ENCODE measurements at regions not wholly inside any gene's neighbourhood (a gene's known extent, or its start where the extent isn't known, plus 50 kb on each side); places are given as distances from the start of the nearest gene placed in this dataset.

GRCh38 chr11:29578806-29579205 is 438.0 kb downstream of the KCNA4 start:
- no peak overlapping the region for H3K27ac ChIP-seq (ENCODE audit: extremely low read depth, low read depth, low read length)
- no peaks in the 10 kb centered on the region for H3K4me1 ChIP-seq (ENCODE audit: control insufficient read depth, insufficient read depth, low read length)
- POLR2A ChIA-PET, result no interaction called here
- H3K36me3 ChIP-seq (ENCODE audit: control insufficient read depth in 2 of 2, insufficient read depth in 1 of 2, low read length in 2 of 2), result no peaks in the 10 kb centered on the region
- TF ChIP-seq ZBTB21 (tag by site-specific recombination; IDR thresholded peaks at IDR 0.05) (no peak), ZNF19 (tag by site-specific recombination; IDR thresholded peaks at IDR 0.05; ENCODE audit: low read depth) (no peak), ZBTB1 (tag by site-specific recombination; IDR thresholded peaks at IDR 0.05) (no peak)
- no peaks in the 10 kb centered on the region for H3K9me3 ChIP-seq (ENCODE audit: control insufficient read depth, insufficient read depth, low read depth, low read length)
- CTCF ChIA-PET, result no interaction called here
- H3K4me3 ChIP-seq (ENCODE audit: low read depth, low read length), result no peak overlapping the region

- CTCF ChIA-PET, result no interaction called here
- no peaks in the 10 kb centered on the region for H3K4me1 ChIP-seq (ENCODE audit: control insufficient read depth, insufficient read depth, low read length)
- TF ChIP-seq GLIS2 (tag by site-specific recombination; IDR thresholded peaks at IDR 0.05), result no peak
- no peak for TF ChIP-seq ZNF530 (tag by site-specific recombination; IDR thresholded peaks at IDR 0.05; ENCODE audit: low read depth)
- no peak for TF ChIP-seq SP3 (tag by site-specific recombination; IDR thresholded peaks at IDR 0.05)
- TF ChIP-seq ZNF837 (tag by site-specific recombination; IDR thresholded peaks at IDR 0.05), result no peak
- no peak for TF ChIP-seq ZNF518A (tag by site-specific recombination; conservative IDR thresholded peaks at IDR 0.05; ENCODE audit: low read depth)
- TF ChIP-seq KLF17 (tag by site-specific recombination; IDR thresholded peaks at IDR 0.05), result no peak
- TF ChIP-seq ZNF280D (tag by site-specific recombination; IDR thresholded peaks at IDR 0.05), result no peak
- TF ChIP-seq ZNF658 (tag by site-specific recombination; IDR thresholded peaks at IDR 0.05), result no peak
- TF ChIP-seq ZBTB48 (tag by site-specific recombination; IDR thresholded peaks at IDR 0.05), result no peak
- no peak for TF ChIP-seq ZNF112 (tag by site-specific recombination; IDR thresholded peaks at IDR 0.05)
- TF ChIP-seq ZNF704 (tag by site-specific recombination; IDR thresholded peaks at IDR 0.05), result no peak
- TF ChIP-seq ZIC2 (tag by site-specific recombination; IDR thresholded peaks at IDR 0.05), result no peak
- TF ChIP-seq REST (tag by site-specific recombination; IDR thresholded peaks at IDR 0.05), result no peak
- no peak for TF ChIP-seq ZNF292 (tag by site-specific recombination; IDR thresholded peaks at IDR 0.05; ENCODE audit: borderline replicate concordance, low read depth)
- no peak for TF ChIP-seq ZNF280C (tag by site-specific recombination; IDR thresholded peaks at IDR 0.05)
- TF ChIP-seq GLI4 (tag by site-specific recombination; IDR thresholded peaks at IDR 0.05), result no peak
- TF ChIP-seq EGR2 (tag by site-specific recombination; IDR thresholded peaks at IDR 0.05; ENCODE audit: low read depth), result no peak
Observed at GRCh38 chr11:29564486-29564885, 452.3 kb downstream of the KCNA4 start.

More at GRCh38 chr11:29564486-29564885, 452.3 kb downstream of the KCNA4 start:
- no peak overlapping the region for H3K27ac ChIP-seq (ENCODE audit: extremely low read depth, low read depth, low read length)
- H3K36me3 ChIP-seq (ENCODE audit: control insufficient read depth in 2 of 2, insufficient read depth in 1 of 2, low read length in 2 of 2), result no peaks in the 10 kb centered on the region
- no peaks in the 10 kb centered on the region for H3K9me3 ChIP-seq (ENCODE audit: control insufficient read depth, insufficient read depth, low read depth, low read length)
- POLR2A ChIA-PET, result no interaction called here
- no peak overlapping the region for H3K4me3 ChIP-seq (ENCODE audit: low read depth, low read length)
